ENCODE measurements at regions not wholly inside any gene's neighbourhood (a gene's known extent, or its start where the extent isn't known, plus 50 kb on each side); places are given as distances from the start of the nearest gene placed in this dataset.

DNA sequence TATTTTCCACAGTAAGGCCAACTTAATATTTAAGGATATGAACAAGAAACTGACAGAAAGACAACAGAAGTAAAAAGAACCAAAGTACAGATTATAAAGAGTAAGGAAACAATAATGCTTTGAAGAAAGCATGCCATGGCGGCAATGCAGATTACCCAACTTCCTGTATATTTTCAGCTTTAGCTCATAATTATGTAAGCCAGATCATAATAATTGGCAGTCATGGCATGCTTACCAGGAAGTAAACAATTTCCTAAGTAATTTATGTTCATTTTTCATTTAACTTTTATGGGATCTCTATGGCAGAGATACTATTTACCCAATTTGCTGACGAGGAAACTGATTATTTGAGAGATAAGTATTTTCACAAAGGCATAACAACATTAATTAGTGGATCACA is 988.7 kb downstream of the HACE1 start:
- TF ChIP-seq, protein P1, sequence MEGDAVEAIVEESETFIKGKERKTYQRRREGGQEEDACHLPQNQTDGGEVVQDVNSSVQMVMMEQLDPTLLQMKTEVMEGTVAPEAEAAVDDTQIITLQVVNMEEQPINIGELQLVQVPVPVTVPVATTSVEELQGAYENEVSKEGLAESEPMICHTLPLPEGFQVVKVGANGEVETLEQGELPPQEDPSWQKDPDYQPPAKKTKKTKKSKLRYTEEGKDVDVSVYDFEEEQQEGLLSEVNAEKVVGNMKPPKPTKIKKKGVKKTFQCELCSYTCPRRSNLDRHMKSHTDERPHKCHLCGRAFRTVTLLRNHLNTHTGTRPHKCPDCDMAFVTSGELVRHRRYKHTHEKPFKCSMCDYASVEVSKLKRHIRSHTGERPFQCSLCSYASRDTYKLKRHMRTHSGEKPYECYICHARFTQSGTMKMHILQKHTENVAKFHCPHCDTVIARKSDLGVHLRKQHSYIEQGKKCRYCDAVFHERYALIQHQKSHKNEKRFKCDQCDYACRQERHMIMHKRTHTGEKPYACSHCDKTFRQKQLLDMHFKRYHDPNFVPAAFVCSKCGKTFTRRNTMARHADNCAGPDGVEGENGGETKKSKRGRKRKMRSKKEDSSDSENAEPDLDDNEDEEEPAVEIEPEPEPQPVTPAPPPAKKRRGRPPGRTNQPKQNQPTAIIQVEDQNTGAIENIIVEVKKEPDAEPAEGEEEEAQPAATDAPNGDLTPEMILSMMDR (IDR thresholded peaks at IDR 0.05) = no peak
- no peak for TF ChIP-seq POLR2A (IDR thresholded peaks at IDR 0.05)
